ENCODE measurements at regions not wholly inside any gene's neighbourhood (a gene's known extent, or its start where the extent isn't known, plus 50 kb on each side); places are given as distances from the start of the nearest gene placed in this dataset.

GRCh38 chr6:102944475-102944874, 1551.0 kb downstream of the GRIK2 start:
- FAIRE-seq (no peak), DNase-seq (ENCODE audit: low read depth, low spot score) (no peak)
- dilution Hi-C loops (cut with MboI; ENCODE audit: extremely low pct_ligation_motif_present, low sequenced_read_pairs), result no loop called here
- Histone ChIP-seq H3K27ac (ENCODE audit: insufficient read depth, low read depth, low read length) (no peak overlapping the region), H3K9ac (replicated peaks; ENCODE audit: extremely low read depth, insufficient read depth, low read length) (no peak overlapping the region), H3K9me3 (replicated peaks; ENCODE audit: control insufficient read depth, insufficient read depth, low read length) (no peaks in the 10 kb centered on the region), H4K20me1 (replicated peaks; ENCODE audit: control insufficient read depth, extremely low read depth, insufficient read depth, low read length) (no peaks in the 10 kb centered on the region), H3K27me3 (ENCODE audit: control insufficient read depth in 2 of 2, insufficient read depth in 2 of 2, low read length in 2 of 2) (no peaks in the 10 kb centered on the region), H3K4me2 (ENCODE audit: insufficient read depth, low read length) (no peak overlapping the region), H3K79me2 (ENCODE audit: control insufficient read depth, insufficient read depth, low read length) (no peaks in the 10 kb centered on the region), H3K4me1 (ENCODE audit: control insufficient read depth, extremely low read depth, insufficient read depth, low read length) (no peaks in the 10 kb centered on the region), H3K9me1 (replicated peaks; ENCODE audit: control insufficient read depth, extremely low read depth, insufficient read depth, low read length) (no peaks in the 10 kb centered on the region), H3K4me3 (replicated peaks in 1 of 3; ENCODE audit: insufficient read depth in 1 of 3, low read depth in 1 of 3, low read length in 3 of 3) (no peak overlapping the region), H3K36me3 (ENCODE audit: control insufficient read depth in 2 of 2, extremely low read depth in 1 of 2, insufficient read depth in 2 of 2, low read length in 2 of 2) (no peaks in the 10 kb centered on the region), H2AFZ (ENCODE audit: low read depth, low read length) (no peak overlapping the region)
- TF ChIP-seq MYC (IDR thresholded peaks at IDR 0.05; ENCODE audit: low read depth, low read length) (no peak), EZH2 (IDR thresholded peaks at IDR 0.05; ENCODE audit: borderline replicate concordance, low read depth, low read length, severe bottlenecking) (no peak), FOS (IDR thresholded peaks at IDR 0.05; ENCODE audit: borderline replicate concordance, insufficient read depth, low read length) (no peak), POLR2AphosphoS5 (IDR thresholded peaks at IDR 0.05; ENCODE audit: insufficient read depth, low read depth, low read length) (no peak), POLR2A (IDR thresholded peaks at IDR 0.05; ENCODE audit: low read depth, low read length) (no peak)
- ChIA-PET POLR2A (no interaction called here), CTCF (no interaction called here)
- intact Hi-C loops (cut with micrococcal nuclease), result no loop called here
- BruUV-seq (replicated peaks), result no TSS peak

- Histone ChIP-seq H2AFZ (ENCODE audit: low read depth, low read length) (no peak overlapping the region), H3K36me3 (ENCODE audit: control insufficient read depth in 2 of 2, extremely low read depth in 1 of 2, insufficient read depth in 2 of 2, low read length in 2 of 2) (no peaks in the 10 kb centered on the region), H3K9me1 (replicated peaks; ENCODE audit: control insufficient read depth, extremely low read depth, insufficient read depth, low read length) (no peaks in the 10 kb centered on the region), H3K27me3 (ENCODE audit: control insufficient read depth in 2 of 2, insufficient read depth in 2 of 2, low read length in 2 of 2) (no peaks in the 10 kb centered on the region), H3K4me2 (ENCODE audit: insufficient read depth, low read length) (no peak overlapping the region), H3K4me3 (replicated peaks in 1 of 3; ENCODE audit: insufficient read depth in 1 of 3, low read depth in 1 of 3, low read length in 3 of 3) (no peak overlapping the region), H3K79me2 (ENCODE audit: control insufficient read depth, insufficient read depth, low read length) (no peaks in the 10 kb centered on the region), H4K20me1 (replicated peaks; ENCODE audit: control insufficient read depth, extremely low read depth, insufficient read depth, low read length) (no peaks in the 10 kb centered on the region), H3K27ac (ENCODE audit: insufficient read depth, low read depth, low read length) (no peak overlapping the region), H3K4me1 (ENCODE audit: control insufficient read depth, extremely low read depth, insufficient read depth, low read length) (no peaks in the 10 kb centered on the region), H3K9ac (replicated peaks; ENCODE audit: extremely low read depth, insufficient read depth, low read length) (no peak overlapping the region), H3K9me3 (replicated peaks; ENCODE audit: control insufficient read depth, insufficient read depth, low read length) (no peaks in the 10 kb centered on the region)
- no TSS peak for BruUV-seq (replicated peaks)
- dilution Hi-C loops (cut with MboI; ENCODE audit: extremely low pct_ligation_motif_present, low sequenced_read_pairs), result no loop called here
- POLR2A ChIA-PET, result no interaction called here
- DNase-seq (ENCODE audit: low read depth, low spot score), result no peak
- no peak for TF ChIP-seq GATA2 (IDR thresholded peaks at IDR 0.05; ENCODE audit: insufficient read depth, insufficient read length, low read depth, low read length)
- no peak for TF ChIP-seq MAX (IDR thresholded peaks at IDR 0.05; ENCODE audit: insufficient read depth, insufficient read length)
- no peak for TF ChIP-seq FOS (IDR thresholded peaks at IDR 0.05; ENCODE audit: borderline replicate concordance, insufficient read depth, low read length)
- no peak for TF ChIP-seq CTCF (IDR thresholded peaks at IDR 0.05; ENCODE audit: extremely low read depth in 1 of 2, insufficient read depth in 1 of 2, low read depth in 1 of 2, low read length in 2 of 2)
- no peak for TF ChIP-seq MYC (IDR thresholded peaks at IDR 0.05; ENCODE audit: low read depth, low read length)
- no peak for TF ChIP-seq POLR2A (IDR thresholded peaks at IDR 0.05; ENCODE audit: low read depth, low read length)
- TF ChIP-seq POLR2AphosphoS5 (IDR thresholded peaks at IDR 0.05; ENCODE audit: insufficient read depth, low read depth, low read length), result no peak
- TF ChIP-seq JUN (IDR thresholded peaks at IDR 0.05; ENCODE audit: borderline replicate concordance, insufficient read depth, insufficient read length, low read depth), result no peak
- TF ChIP-seq EZH2 (IDR thresholded peaks at IDR 0.05; ENCODE audit: borderline replicate concordance, low read depth, low read length, severe bottlenecking), result no peak
- CTCF ChIA-PET, result no interaction called here
- FAIRE-seq, result no peak
- intact Hi-C loops (cut with micrococcal nuclease), result no loop called here
These were observed 1548.7 kb downstream of the GRIK2 start for GRCh38 chr6:102942206-102942605.

Measured in endothelial cell of umbilical vein (primary cell).